Loucy (cell line): ENCODE measurements at regions not wholly inside any gene's neighbourhood (a gene's known extent, or its start where the extent isn't known, plus 50 kb on each side); places are given as distances from the start of the nearest gene placed in this dataset.

Experiments
- H2AFZ ChIP-seq: fragments of 200-600 bp; sonication (generic); 2 replicates; pipeline ENCODE4 v1.6.0; 2016; ENCODE audit warnings: antibody characterized with exemption, mild to moderate bottlenecking, low read length, moderate library complexity
- H3F3A ChIP-seq: fragments of 200-600 bp; 2 replicates; pipeline ENCODE4 v1.6.0; 2016; ENCODE audit warnings: antibody characterized with exemption, low read depth, mild to moderate bottlenecking
- H3K27me3 ChIP-seq: fragments of 200-600 bp; sonication (generic); 2 replicates; pipeline ENCODE4 v1.6.1; 2014; ENCODE audit warnings: low read length, mild to moderate bottlenecking; ENCODE audit not compliant: insufficient read depth, poor library complexity, severe bottlenecking
- H3K36me3 ChIP-seq: fragments of 200-600 bp; sonication (generic); 2 replicates; pipeline ENCODE4 v1.6.1; 2016; ENCODE audit warnings: low read length; ENCODE audit not compliant: insufficient read depth
- H3K4me1 ChIP-seq: fragments of 200-600 bp; sonication (generic); 2 replicates; pipeline ENCODE4 v1.5.1; 2014; ENCODE audit warnings: low read length, mild to moderate bottlenecking; ENCODE audit not compliant: insufficient read depth, poor library complexity, severe bottlenecking
- H3K4me2 ChIP-seq: fragments of 200-600 bp; sonication (generic); 2 replicates; pipeline ENCODE4 v1.6.0; 2014; ENCODE audit warnings: antibody characterized with exemption, low read length, low read depth, mild to moderate bottlenecking; ENCODE audit not compliant: poor library complexity, severe bottlenecking
- H3K4me3 ChIP-seq: fragments of 200-600 bp; sonication (generic); 2 replicates; pipeline ENCODE4 v1.5.1; 2014; ENCODE audit warnings: low read length, mild to moderate bottlenecking, mixed read lengths; ENCODE audit not compliant: poor library complexity, severe bottlenecking
- H3K79me2 ChIP-seq: fragments of 200-600 bp; sonication (generic); 2 replicates; pipeline ENCODE4 v1.6.1; 2014; ENCODE audit warnings: low read length; ENCODE audit not compliant: insufficient read depth
- H3K9ac ChIP-seq: fragments of 200-600 bp; sonication (generic); 2 replicates; pipeline ENCODE4 v1.6.0; 2014; ENCODE audit warnings: mild to moderate bottlenecking, low read depth, low read length, moderate library complexity; ENCODE audit not compliant: poor library complexity, severe bottlenecking
- H3K9me2 ChIP-seq: fragments of 200-600 bp; sonication (generic); replicated peaks from 2 replicates; pipeline ENCODE4 v1.6.1; 2016; ENCODE audit warnings: low read depth, low read length, mixed read lengths
- H3K9me3 ChIP-seq: fragments of 200-600 bp; sonication (generic); 2 replicates; pipeline ENCODE4 v1.6.1; 2014; ENCODE audit warnings: mild to moderate bottlenecking, antibody characterized with exemption, low read length, low read depth; ENCODE audit not compliant: insufficient read depth
- H4K20me1 ChIP-seq: fragments of 200-600 bp; sonication (generic); 2 replicates; pipeline ENCODE4 v1.6.0; 2014; ENCODE audit warnings: antibody characterized with exemption, low read length, mild to moderate bottlenecking; ENCODE audit not compliant: insufficient read depth, poor library complexity, severe bottlenecking
- CTCF ChIP-seq: fragments of 200-600 bp; sonication (generic); conservative IDR thresholded peaks from 2 replicates; pipeline ENCODE4 v1.5.1; 2014; ENCODE audit warnings: mild to moderate bottlenecking, antibody characterized with exemption, low read length
- EZH2phosphoT487 ChIP-seq: fragments of 200-600 bp; IDR thresholded peaks from 2 replicates; pipeline ENCODE4 v1.6.1; 2018; ENCODE audit warnings: antibody characterized with exemption, mild to moderate bottlenecking, moderate library complexity, borderline replicate concordance

- Histone ChIP-seq H2AFZ (no peak overlapping the region; the same call in 1 of the 2 replicates), H4K20me1 (no peaks in the 10 kb centered on the region)
These were observed 238.1 kb downstream of the LPIN1 start for GRCh38 chr2:11984316-11985158.

GRCh38 chr2:11985817-11986566 is 239.6 kb downstream of the LPIN1 start:
- peaks cover 13% of the 10 kb centered on the region for H3K4me1 ChIP-seq
- H3K9me2 ChIP-seq = no peaks in the 10 kb centered on the region
- H3K9ac ChIP-seq = no peak overlapping the region
- H4K20me1 ChIP-seq = no peaks in the 10 kb centered on the region
- no peak overlapping the region for H2AFZ ChIP-seq
- no peaks in the 10 kb centered on the region for H3K79me2 ChIP-seq
- no peak overlapping the region for H3K4me2 ChIP-seq
- TF ChIP-seq EZH2phosphoT487 = no peak
- no peak for TF ChIP-seq CTCF
- no peak overlapping the region for H3K4me3 ChIP-seq
- no peaks in the 10 kb centered on the region for H3K36me3 ChIP-seq
- H3F3A ChIP-seq = no peaks in the 10 kb centered on the region
- H3K27me3 ChIP-seq = no peaks in the 10 kb centered on the region
- no peaks in the 10 kb centered on the region for H3K9me3 ChIP-seq

More at GRCh38 chr2:11984316-11985158, 238.1 kb downstream of the LPIN1 start:
- TF ChIP-seq EZH2phosphoT487 = no peak
- TF ChIP-seq CTCF = no peak
- H3K4me2 ChIP-seq = no peak overlapping the region
- no peak overlapping the region for H3K9ac ChIP-seq
- H3K27me3 ChIP-seq = no peaks in the 10 kb centered on the region
- H3K36me3 ChIP-seq = no peaks in the 10 kb centered on the region
- H3K4me3 ChIP-seq = no peak overlapping the region
- no peaks in the 10 kb centered on the region for H3K9me3 ChIP-seq
- no peaks in the 10 kb centered on the region for H3F3A ChIP-seq
- H3K79me2 ChIP-seq = no peaks in the 10 kb centered on the region
- no peaks in the 10 kb centered on the region for H3K9me2 ChIP-seq
- peaks cover 11% of the 10 kb centered on the region for H3K4me1 ChIP-seq

- Histone ChIP-seq H3K4me3 (no peak overlapping the region), H2AFZ (no peak overlapping the region), H3K4me2 (no peak overlapping the region), H3K79me2 (no peaks in the 10 kb centered on the region), H3K27me3 (no peaks in the 10 kb centered on the region), H3K9ac (no peak overlapping the region), H3K4me1 (peaks cover 13% of the 10 kb centered on the region), H3K9me3 (no peaks in the 10 kb centered on the region), H3K36me3 (no peaks in the 10 kb centered on the region), H3K9me2 (no peaks in the 10 kb centered on the region), H4K20me1 (no peaks in the 10 kb centered on the region), H3F3A (no peaks in the 10 kb centered on the region)
- no peak for TF ChIP-seq CTCF
- TF ChIP-seq EZH2phosphoT487 = no peak
These were observed 240.7 kb downstream of the LPIN1 start for GRCh38 chr2:11987151-11987550.
